ENCODE measurements at regions not wholly inside any gene's neighbourhood (a gene's known extent, or its start where the extent isn't known, plus 50 kb on each side); places are given as distances from the start of the nearest gene placed in this dataset.
"Not testable (repeated sequence)": the region's sequence is repeated elsewhere in the genome, so short reads cannot be mapped to it uniquely, and the experiment has no call there.

GRCh38 chr17:71513725-71514124 lies 607.1 kb upstream of the SOX9 start:
- not testable (repeated sequence) for TF ChIP-seq CTCF (IDR thresholded peaks at IDR 0.05; ENCODE audit: insufficient read depth, low read length); POLR2AphosphoS5 (IDR thresholded peaks at IDR 0.05; ENCODE audit: low read depth); SPI1 (IDR thresholded peaks at IDR 0.05; ENCODE audit: borderline replicate concordance, low read depth)

All from HL-60 (cell line).